ENCODE measurements at regions not wholly inside any gene's neighbourhood (a gene's known extent, or its start where the extent isn't known, plus 50 kb on each side); places are given as distances from the start of the nearest gene placed in this dataset.

DNA sequence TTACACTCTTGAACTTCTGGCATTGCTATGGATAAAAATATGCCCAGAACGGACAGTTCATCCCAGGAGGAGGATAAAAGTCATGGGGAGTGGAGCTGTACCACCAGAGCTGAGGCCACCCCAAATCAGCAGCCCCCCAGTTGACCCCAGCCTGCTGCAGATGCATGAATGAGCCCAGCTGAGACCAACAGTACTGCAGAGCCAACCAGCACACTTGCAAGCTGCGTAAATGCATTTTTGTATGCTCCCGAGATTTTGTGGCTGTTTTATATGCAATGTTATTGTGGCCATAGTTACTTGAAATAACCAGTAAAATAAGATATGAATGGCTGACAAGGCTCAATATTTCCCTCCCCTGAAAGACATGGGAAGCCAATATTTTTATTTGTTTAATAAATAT, 264.6 kb downstream of the DUSP10 start:
- TF ChIP-seq, protein P1, sequence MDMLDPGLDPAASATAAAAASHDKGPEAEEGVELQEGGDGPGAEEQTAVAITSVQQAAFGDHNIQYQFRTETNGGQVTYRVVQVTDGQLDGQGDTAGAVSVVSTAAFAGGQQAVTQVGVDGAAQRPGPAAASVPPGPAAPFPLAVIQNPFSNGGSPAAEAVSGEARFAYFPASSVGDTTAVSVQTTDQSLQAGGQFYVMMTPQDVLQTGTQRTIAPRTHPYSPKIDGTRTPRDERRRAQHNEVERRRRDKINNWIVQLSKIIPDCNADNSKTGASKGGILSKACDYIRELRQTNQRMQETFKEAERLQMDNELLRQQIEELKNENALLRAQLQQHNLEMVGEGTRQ (IDR thresholded peaks at IDR 0.05; ENCODE audit: borderline replicate concordance, low read depth, low read length), result no peak
- TF ChIP-seq EZH2phosphoT487 (IDR thresholded peaks at IDR 0.05; ENCODE audit: borderline replicate concordance, low read depth) (no peak), TCF12 (IDR thresholded peaks at IDR 0.05) (no peak), POLR2AphosphoS5 (IDR thresholded peaks at IDR 0.05; ENCODE audit: low read depth, low read length) (no peak), NRF1 (IDR thresholded peaks at IDR 0.05; ENCODE audit: low read depth, low read length) (no peak), GABPA (IDR thresholded peaks at IDR 0.05; ENCODE audit: low read depth) (no peak), MXI1 (IDR thresholded peaks at IDR 0.05; ENCODE audit: low read depth, low read length) (no peak), SIN3A (IDR thresholded peaks at IDR 0.05; ENCODE audit: borderline replicate concordance, low read depth, low read length) (no peak), TAF1 (IDR thresholded peaks at IDR 0.05; ENCODE audit: borderline replicate concordance, low read depth, low read length) (no peak)
- TF ChIP-seq, protein P2, sequence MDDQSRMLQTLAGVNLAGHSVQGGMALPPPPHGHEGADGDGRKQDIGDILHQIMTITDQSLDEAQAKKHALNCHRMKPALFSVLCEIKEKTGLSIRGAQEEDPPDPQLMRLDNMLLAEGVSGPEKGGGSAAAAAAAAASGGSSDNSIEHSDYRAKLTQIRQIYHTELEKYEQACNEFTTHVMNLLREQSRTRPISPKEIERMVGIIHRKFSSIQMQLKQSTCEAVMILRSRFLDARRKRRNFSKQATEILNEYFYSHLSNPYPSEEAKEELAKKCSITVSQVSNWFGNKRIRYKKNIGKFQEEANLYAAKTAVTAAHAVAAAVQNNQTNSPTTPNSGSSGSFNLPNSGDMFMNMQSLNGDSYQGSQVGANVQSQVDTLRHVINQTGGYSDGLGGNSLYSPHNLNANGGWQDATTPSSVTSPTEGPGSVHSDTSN (IDR thresholded peaks at IDR 0.05), result no peak
- TF ChIP-seq, protein P3, sequence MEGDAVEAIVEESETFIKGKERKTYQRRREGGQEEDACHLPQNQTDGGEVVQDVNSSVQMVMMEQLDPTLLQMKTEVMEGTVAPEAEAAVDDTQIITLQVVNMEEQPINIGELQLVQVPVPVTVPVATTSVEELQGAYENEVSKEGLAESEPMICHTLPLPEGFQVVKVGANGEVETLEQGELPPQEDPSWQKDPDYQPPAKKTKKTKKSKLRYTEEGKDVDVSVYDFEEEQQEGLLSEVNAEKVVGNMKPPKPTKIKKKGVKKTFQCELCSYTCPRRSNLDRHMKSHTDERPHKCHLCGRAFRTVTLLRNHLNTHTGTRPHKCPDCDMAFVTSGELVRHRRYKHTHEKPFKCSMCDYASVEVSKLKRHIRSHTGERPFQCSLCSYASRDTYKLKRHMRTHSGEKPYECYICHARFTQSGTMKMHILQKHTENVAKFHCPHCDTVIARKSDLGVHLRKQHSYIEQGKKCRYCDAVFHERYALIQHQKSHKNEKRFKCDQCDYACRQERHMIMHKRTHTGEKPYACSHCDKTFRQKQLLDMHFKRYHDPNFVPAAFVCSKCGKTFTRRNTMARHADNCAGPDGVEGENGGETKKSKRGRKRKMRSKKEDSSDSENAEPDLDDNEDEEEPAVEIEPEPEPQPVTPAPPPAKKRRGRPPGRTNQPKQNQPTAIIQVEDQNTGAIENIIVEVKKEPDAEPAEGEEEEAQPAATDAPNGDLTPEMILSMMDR (IDR thresholded peaks at IDR 0.05), result no peak
- TF ChIP-seq, protein P4, sequence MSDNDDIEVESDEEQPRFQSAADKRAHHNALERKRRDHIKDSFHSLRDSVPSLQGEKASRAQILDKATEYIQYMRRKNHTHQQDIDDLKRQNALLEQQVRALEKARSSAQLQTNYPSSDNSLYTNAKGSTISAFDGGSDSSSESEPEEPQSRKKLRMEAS (IDR thresholded peaks at IDR 0.05; ENCODE audit: low read depth), result no peak
- TF ChIP-seq, protein P5, sequence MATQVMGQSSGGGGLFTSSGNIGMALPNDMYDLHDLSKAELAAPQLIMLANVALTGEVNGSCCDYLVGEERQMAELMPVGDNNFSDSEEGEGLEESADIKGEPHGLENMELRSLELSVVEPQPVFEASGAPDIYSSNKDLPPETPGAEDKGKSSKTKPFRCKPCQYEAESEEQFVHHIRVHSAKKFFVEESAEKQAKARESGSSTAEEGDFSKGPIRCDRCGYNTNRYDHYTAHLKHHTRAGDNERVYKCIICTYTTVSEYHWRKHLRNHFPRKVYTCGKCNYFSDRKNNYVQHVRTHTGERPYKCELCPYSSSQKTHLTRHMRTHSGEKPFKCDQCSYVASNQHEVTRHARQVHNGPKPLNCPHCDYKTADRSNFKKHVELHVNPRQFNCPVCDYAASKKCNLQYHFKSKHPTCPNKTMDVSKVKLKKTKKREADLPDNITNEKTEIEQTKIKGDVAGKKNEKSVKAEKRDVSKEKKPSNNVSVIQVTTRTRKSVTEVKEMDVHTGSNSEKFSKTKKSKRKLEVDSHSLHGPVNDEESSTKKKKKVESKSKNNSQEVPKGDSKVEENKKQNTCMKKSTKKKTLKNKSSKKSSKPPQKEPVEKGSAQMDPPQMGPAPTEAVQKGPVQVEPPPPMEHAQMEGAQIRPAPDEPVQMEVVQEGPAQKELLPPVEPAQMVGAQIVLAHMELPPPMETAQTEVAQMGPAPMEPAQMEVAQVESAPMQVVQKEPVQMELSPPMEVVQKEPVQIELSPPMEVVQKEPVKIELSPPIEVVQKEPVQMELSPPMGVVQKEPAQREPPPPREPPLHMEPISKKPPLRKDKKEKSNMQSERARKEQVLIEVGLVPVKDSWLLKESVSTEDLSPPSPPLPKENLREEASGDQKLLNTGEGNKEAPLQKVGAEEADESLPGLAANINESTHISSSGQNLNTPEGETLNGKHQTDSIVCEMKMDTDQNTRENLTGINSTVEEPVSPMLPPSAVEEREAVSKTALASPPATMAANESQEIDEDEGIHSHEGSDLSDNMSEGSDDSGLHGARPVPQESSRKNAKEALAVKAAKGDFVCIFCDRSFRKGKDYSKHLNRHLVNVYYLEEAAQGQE (IDR thresholded peaks at IDR 0.05; ENCODE audit: low read depth, low read length), result no peak
- TF ChIP-seq, protein P6, sequence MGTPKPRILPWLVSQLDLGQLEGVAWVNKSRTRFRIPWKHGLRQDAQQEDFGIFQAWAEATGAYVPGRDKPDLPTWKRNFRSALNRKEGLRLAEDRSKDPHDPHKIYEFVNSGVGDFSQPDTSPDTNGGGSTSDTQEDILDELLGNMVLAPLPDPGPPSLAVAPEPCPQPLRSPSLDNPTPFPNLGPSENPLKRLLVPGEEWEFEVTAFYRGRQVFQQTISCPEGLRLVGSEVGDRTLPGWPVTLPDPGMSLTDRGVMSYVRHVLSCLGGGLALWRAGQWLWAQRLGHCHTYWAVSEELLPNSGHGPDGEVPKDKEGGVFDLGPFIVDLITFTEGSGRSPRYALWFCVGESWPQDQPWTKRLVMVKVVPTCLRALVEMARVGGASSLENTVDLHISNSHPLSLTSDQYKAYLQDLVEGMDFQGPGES (IDR thresholded peaks at IDR 0.05; ENCODE audit: low read depth, low read length), result no peak
